ENCODE measurements at regions not wholly inside any gene's neighbourhood (a gene's known extent, or its start where the extent isn't known, plus 50 kb on each side); places are given as distances from the start of the nearest gene placed in this dataset.

DNA sequence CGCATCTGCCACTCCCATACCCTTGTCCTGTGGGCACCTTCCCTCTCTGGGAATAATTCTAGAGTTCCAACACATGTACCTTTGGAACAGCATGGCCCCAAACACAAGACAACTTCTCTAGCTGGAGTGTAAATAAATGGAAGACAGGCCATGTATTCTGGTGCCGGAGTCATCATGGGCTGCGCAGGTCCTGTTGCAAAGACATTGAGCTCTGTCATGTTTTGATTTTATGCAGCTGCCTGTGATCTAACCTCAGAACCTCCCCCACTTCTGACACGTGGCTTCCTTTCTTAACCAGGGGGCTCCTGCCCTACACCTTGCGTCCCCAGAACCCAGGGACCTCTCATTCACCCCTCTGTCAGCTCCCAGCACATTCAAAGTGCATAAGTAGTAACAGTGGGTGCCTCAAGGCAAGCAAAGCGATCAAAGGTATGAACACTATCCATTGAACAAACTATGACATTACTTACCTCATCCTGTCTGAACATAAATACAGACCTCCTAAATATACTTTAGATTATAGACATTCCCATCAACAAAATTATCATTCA lies 219.9 kb downstream of the FGFR2 start:
- TF ChIP-seq, protein P1, sequence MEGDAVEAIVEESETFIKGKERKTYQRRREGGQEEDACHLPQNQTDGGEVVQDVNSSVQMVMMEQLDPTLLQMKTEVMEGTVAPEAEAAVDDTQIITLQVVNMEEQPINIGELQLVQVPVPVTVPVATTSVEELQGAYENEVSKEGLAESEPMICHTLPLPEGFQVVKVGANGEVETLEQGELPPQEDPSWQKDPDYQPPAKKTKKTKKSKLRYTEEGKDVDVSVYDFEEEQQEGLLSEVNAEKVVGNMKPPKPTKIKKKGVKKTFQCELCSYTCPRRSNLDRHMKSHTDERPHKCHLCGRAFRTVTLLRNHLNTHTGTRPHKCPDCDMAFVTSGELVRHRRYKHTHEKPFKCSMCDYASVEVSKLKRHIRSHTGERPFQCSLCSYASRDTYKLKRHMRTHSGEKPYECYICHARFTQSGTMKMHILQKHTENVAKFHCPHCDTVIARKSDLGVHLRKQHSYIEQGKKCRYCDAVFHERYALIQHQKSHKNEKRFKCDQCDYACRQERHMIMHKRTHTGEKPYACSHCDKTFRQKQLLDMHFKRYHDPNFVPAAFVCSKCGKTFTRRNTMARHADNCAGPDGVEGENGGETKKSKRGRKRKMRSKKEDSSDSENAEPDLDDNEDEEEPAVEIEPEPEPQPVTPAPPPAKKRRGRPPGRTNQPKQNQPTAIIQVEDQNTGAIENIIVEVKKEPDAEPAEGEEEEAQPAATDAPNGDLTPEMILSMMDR (IDR thresholded peaks at IDR 0.05; ENCODE audit: poor library complexity), result no peak
- no peak for TF ChIP-seq EZH2 (IDR thresholded peaks at IDR 0.05; ENCODE audit: borderline replicate concordance)
- no peak for TF ChIP-seq EZH2phosphoT487 (IDR thresholded peaks at IDR 0.05; ENCODE audit: low read depth, severe bottlenecking, unreplicated experiment)
